WERI-Rb-1 (cell line): ENCODE measurements at regions not wholly inside any gene's neighbourhood (a gene's known extent, or its start where the extent isn't known, plus 50 kb on each side); places are given as distances from the start of the nearest gene placed in this dataset.

Experiments used
- DNase-seq: peaks from one replicate; pipeline ENCODE4 v3.0.0-alpha.2; 2020
- H3K27ac ChIP-seq: fragments of 250-450 bp; sonication (Bioruptor Pico); 2 replicates; pipeline ENCODE4 v1.5.1; 2020; ENCODE audit warnings: mild to moderate bottlenecking, moderate library complexity
- H3K27me3 ChIP-seq: fragments of 250-450 bp; sonication (Bioruptor Pico); 2 replicates; pipeline ENCODE4 v1.5.1; 2021; ENCODE audit warnings: mild to moderate bottlenecking, low read depth, moderate library complexity; ENCODE audit not compliant: insufficient read depth, severe bottlenecking
- H3K36me3 ChIP-seq: fragments of 250-450 bp; sonication (Bioruptor Pico); 2 replicates; pipeline ENCODE4 v1.5.1; 2020; ENCODE audit warnings: mild to moderate bottlenecking, moderate library complexity
- H3K4me3 ChIP-seq: 2 replicates; pipeline ENCODE4 v1.5.1; 2011; ENCODE audit warnings: low read depth, mild to moderate bottlenecking, control low read depth, low read length
- H3K9me3 ChIP-seq: fragments of 250-450 bp; sonication (Bioruptor Pico); 2 replicates; pipeline ENCODE4 v1.5.1; 2021; ENCODE audit warnings: mild to moderate bottlenecking, moderate library complexity; ENCODE audit not compliant: severe bottlenecking
- CTCF ChIP-seq: IDR thresholded peaks from 2 replicates; pipeline ENCODE4 v1.5.1; 2011; ENCODE audit warnings: low read depth, mild to moderate bottlenecking, control low read depth, inconsistent platforms, low read length

DNA sequence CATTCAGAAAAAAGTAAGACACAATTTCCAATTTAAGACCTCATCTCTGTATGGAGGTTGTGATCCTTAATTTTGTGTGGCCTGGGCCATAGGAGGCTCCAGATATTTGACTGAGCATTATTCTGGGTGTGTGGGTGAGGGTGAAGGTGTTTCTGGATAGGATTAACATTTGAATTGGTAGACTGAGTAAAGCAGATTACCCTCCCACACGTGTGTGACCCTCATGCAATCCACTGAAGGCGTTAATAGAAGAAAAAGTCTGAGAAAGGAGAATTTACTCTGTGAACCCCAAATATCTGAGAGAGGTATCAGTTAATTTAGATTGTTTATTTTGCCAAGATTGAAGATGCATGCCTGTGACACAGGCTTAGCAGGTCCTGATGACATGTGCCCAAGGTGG is 328.0 kb upstream of the POT1 start:
- Histone ChIP-seq H3K4me3 (no peak overlapping the region), H3K27ac (no peak overlapping the region), H3K27me3 (peaks cover 4% of the 10 kb centered on the region), H3K9me3 (no peaks in the 10 kb centered on the region), H3K36me3 (no peaks in the 10 kb centered on the region)
- TF ChIP-seq CTCF: no peak
- DNase-seq: no peak

DNA sequence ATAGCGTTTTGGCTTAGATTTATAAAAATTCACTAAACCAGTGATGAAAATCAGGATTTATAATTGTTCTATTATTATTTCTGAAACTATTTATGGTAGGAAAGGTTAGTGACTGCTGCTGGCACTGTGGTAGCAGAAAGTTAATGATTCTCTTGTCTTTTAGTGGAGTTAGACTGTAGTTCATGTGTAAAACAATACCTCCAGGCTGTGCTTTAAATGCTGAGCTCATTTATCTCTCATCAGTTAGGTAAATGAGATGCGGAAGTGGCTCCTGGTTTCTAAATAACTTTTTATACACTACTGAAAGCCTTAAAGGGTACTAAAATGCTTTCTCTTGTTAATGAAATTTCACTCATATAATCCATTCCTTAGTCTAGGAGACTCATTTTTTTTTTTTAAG is 326.8 kb upstream of the POT1 start:
- no peak for TF ChIP-seq CTCF
- no peak overlapping the region for H3K4me3 ChIP-seq

DNA sequence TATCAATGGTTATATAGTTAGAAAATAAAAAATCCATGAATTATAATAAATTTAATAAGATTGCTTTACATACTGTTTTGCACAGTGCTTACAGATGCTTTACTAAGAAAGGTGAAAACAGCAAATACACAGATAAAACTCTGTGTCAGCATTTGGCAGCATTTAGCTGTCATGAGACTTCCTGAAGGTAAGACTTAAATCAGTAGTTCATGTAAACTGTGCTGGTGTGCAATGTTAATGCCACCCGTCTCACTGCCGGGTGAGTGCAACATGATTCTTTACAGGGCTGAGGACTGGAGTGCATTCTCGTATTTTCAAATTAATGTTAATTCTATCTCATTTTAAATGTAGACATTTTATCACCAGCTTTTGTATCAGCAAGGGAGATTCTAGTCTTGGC is 326.2 kb upstream of the POT1 start:
- DNase-seq: no peak
- no peaks in the 10 kb centered on the region for H3K36me3 ChIP-seq
- H3K27ac ChIP-seq: no peak overlapping the region
- no peak for TF ChIP-seq CTCF
- no peak overlapping the region for H3K4me3 ChIP-seq
- no peaks in the 10 kb centered on the region for H3K9me3 ChIP-seq
- H3K27me3 ChIP-seq: peaks cover 4% of the 10 kb centered on the region

More for the DNA sequence above, 326.8 kb upstream of the POT1 start:
- no peak for DNase-seq
- Histone ChIP-seq H3K36me3 (no peaks in the 10 kb centered on the region), H3K9me3 (no peaks in the 10 kb centered on the region), H3K27me3 (peaks cover 4% of the 10 kb centered on the region), H3K27ac (no peak overlapping the region)

DNA sequence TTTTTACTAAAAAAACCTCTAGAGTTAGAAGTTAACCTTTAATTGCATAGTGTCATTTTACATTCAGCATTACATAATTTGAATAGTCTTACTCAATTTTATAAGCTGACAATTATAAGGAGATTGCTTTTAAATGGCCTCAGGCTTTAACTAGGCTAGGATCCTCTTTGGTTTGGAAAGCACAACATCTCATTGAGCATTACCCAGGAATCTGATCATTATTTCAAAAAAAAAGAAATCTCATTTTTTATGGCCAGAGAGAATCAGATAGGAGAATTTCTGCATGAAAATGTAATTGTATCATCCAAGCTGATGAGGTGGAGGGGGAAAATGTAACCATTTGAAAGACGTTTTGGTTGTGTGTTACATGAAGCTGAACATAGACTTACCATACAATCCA is 324.9 kb upstream of the POT1 start:
- no peak overlapping the region for H3K27ac ChIP-seq
- DNase-seq: no peak
- H3K27me3 ChIP-seq: peaks cover 4% of the 10 kb centered on the region
- no peak overlapping the region for H3K4me3 ChIP-seq
- TF ChIP-seq CTCF: no peak
- H3K36me3 ChIP-seq: no peaks in the 10 kb centered on the region
- no peaks in the 10 kb centered on the region for H3K9me3 ChIP-seq

GRCh38 chr7:125253452-125254190 is 324.0 kb upstream of the POT1 start:
- H3K4me3 ChIP-seq: no peak overlapping the region
- no peak for TF ChIP-seq CTCF

More at GRCh38 chr7:125253452-125254190, 324.0 kb upstream of the POT1 start:
- no peaks in the 10 kb centered on the region for H3K9me3 ChIP-seq
- H3K36me3 ChIP-seq: no peaks in the 10 kb centered on the region
- no peaks in the 10 kb centered on the region for H3K27me3 ChIP-seq
- no peak overlapping the region for H3K27ac ChIP-seq
- no peak for DNase-seq
